ENCODE measurements at regions not wholly inside any gene's neighbourhood (a gene's known extent, or its start where the extent isn't known, plus 50 kb on each side); places are given as distances from the start of the nearest gene placed in this dataset.

DNA sequence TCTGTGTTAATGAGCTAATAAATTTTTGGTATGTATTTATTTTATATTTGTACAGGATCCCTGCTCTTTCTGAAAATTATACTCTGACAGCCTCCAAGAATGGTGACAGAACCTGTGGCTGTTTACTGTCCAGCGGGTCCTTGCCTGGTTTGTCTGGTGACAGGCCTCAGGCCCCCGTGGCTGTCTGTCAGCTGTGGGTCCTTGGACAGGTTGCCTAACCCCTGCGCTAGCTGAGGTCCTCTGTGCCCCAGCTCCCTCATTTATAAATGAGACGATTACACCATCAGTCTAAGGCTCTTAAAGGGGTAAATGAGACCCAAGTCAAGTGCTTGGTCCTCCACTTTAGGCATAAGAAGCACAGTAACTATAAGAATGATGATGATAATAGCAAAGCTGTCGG lies 125.1 kb upstream of the COL5A1 start:
- no peak for TF ChIP-seq POLR2AphosphoS5 (IDR thresholded peaks at IDR 0.05; ENCODE audit: low read depth, low read length)
- TF ChIP-seq, protein P1, sequence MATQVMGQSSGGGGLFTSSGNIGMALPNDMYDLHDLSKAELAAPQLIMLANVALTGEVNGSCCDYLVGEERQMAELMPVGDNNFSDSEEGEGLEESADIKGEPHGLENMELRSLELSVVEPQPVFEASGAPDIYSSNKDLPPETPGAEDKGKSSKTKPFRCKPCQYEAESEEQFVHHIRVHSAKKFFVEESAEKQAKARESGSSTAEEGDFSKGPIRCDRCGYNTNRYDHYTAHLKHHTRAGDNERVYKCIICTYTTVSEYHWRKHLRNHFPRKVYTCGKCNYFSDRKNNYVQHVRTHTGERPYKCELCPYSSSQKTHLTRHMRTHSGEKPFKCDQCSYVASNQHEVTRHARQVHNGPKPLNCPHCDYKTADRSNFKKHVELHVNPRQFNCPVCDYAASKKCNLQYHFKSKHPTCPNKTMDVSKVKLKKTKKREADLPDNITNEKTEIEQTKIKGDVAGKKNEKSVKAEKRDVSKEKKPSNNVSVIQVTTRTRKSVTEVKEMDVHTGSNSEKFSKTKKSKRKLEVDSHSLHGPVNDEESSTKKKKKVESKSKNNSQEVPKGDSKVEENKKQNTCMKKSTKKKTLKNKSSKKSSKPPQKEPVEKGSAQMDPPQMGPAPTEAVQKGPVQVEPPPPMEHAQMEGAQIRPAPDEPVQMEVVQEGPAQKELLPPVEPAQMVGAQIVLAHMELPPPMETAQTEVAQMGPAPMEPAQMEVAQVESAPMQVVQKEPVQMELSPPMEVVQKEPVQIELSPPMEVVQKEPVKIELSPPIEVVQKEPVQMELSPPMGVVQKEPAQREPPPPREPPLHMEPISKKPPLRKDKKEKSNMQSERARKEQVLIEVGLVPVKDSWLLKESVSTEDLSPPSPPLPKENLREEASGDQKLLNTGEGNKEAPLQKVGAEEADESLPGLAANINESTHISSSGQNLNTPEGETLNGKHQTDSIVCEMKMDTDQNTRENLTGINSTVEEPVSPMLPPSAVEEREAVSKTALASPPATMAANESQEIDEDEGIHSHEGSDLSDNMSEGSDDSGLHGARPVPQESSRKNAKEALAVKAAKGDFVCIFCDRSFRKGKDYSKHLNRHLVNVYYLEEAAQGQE (IDR thresholded peaks at IDR 0.05; ENCODE audit: insufficient read depth in 1 of 2, low read depth in 2 of 2, low read length in 2 of 2), result no peak
- TF ChIP-seq SIN3A (IDR thresholded peaks at IDR 0.05; ENCODE audit: borderline replicate concordance, insufficient read depth, low read length), result no peak
- TF ChIP-seq FOXP2 (optimal IDR thresholded peaks at IDR 0.05; ENCODE audit: borderline replicate concordance, extremely low read depth, extremely low read length, insufficient read depth), result no peak

Data from PFSK-1 (cell line).